HEK293 (cell line): ENCODE measurements at regions not wholly inside any gene's neighbourhood (a gene's known extent, or its start where the extent isn't known, plus 50 kb on each side); places are given as distances from the start of the nearest gene placed in this dataset.

Source experiments
- BCL11B ChIP-seq: fragments of 450-650 bp; formaldehyde crosslinking; IDR thresholded peaks from 2 replicates; pipeline ENCODE4 v1.5.1; 2016; ENCODE audit warnings: low read depth, missing biosample characterization, missing genetic modification characterization
- CTCF ChIP-seq: fragments of 450-650 bp; formaldehyde crosslinking; IDR thresholded peaks from 2 replicates; pipeline ENCODE4 v1.5.1; 2016; ENCODE audit warnings: missing biosample characterization, missing genetic modification characterization
- GLI4 ChIP-seq: fragments of 450-650 bp; formaldehyde crosslinking; IDR thresholded peaks from 2 replicates; pipeline ENCODE4 v1.5.1; 2016; ENCODE audit warnings: missing biosample characterization, missing genetic modification characterization
- HOXA7 ChIP-seq: sonication (generic); formaldehyde crosslinking; IDR thresholded peaks from 2 replicates; pipeline ENCODE4 v1.8.1; 2022; ENCODE audit warnings: missing genetic modification reagents, borderline replicate concordance
- HOXD13 ChIP-seq: sonication (generic); formaldehyde crosslinking; IDR thresholded peaks from 2 replicates; pipeline ENCODE4 v1.8.0; 2022; ENCODE audit warnings: missing genetic modification reagents, borderline replicate concordance
- ZNF18 ChIP-seq: fragments of 450-650 bp; formaldehyde crosslinking; IDR thresholded peaks from 2 replicates; pipeline ENCODE4 v1.5.1; 2016; ENCODE audit warnings: missing biosample characterization, missing genetic modification characterization
- ZNF24 ChIP-seq: fragments of 450-650 bp; formaldehyde crosslinking; IDR thresholded peaks from 2 replicates; pipeline ENCODE4 v1.5.1; 2016; ENCODE audit warnings: missing biosample characterization, missing genetic modification characterization
- ZNF449 ChIP-seq: fragments of 450-650 bp; formaldehyde crosslinking; IDR thresholded peaks from 2 replicates; pipeline ENCODE4 v1.5.1; 2017; ENCODE audit warnings: missing biosample characterization, mild to moderate bottlenecking, missing genetic modification characterization, moderate library complexity
- ZNF626 ChIP-seq: fragments of 450-650 bp; sonication (Bioruptor Pico); formaldehyde crosslinking; IDR thresholded peaks from 2 replicates; pipeline ENCODE4 v1.5.1; 2018; ENCODE audit warnings: missing biosample characterization, missing genetic modification characterization, inconsistent platforms
- ZNF639 ChIP-seq: fragments of 450-650 bp; formaldehyde crosslinking; IDR thresholded peaks from 2 replicates; pipeline ENCODE4 v1.5.1; 2016; ENCODE audit warnings: missing biosample characterization, missing genetic modification characterization
- ZNF837 ChIP-seq: fragments of 450-650 bp; formaldehyde crosslinking; IDR thresholded peaks from 2 replicates; pipeline ENCODE4 v1.5.1; 2016; ENCODE audit warnings: missing biosample characterization, missing genetic modification characterization

GRCh38 chr5:33305572-33305971 is 135.2 kb upstream of the TARS1 start:
- no peak for TF ChIP-seq CTCF (tag by site-specific recombination)
- TF ChIP-seq ZNF18 = no peak
- TF ChIP-seq ZNF24 (tag by site-specific recombination) = no peak
- no peak for TF ChIP-seq HOXD13 (CRISPR knock-in tag)
- no peak for TF ChIP-seq ZNF626
- no peak for TF ChIP-seq ZNF449 (tag by site-specific recombination)
- no peak for TF ChIP-seq ZNF639 (tag by site-specific recombination)
- no peak for TF ChIP-seq GLI4 (tag by site-specific recombination)
- no peak for TF ChIP-seq BCL11B (tag by site-specific recombination)
- no peak for TF ChIP-seq ZNF837 (tag by site-specific recombination)
- no peak for TF ChIP-seq HOXA7 (CRISPR knock-in tag)
